OCI-LY3 (cell line): ENCODE measurements at regions not wholly inside any gene's neighbourhood (a gene's known extent, or its start where the extent isn't known, plus 50 kb on each side); places are given as distances from the start of the nearest gene placed in this dataset.

Experiments used
- H2AFZ ChIP-seq: fragments of 200-600, 300-600 bp; shearing (Covaris generic); 2 replicates; pipeline ENCODE4 v1.6.0; 2014; ENCODE audit warnings: antibody characterized with exemption, low read depth, low read length
- H3K27ac ChIP-seq: fragments of 200-600, 300-600 bp; sonication (generic); 2 replicates; pipeline ENCODE4 v1.5.1; 2014; ENCODE audit warnings: mild to moderate bottlenecking, low read length, moderate library complexity, mixed read lengths
- H3K27me3 ChIP-seq: fragments of 200-600, 300-600 bp; sonication (generic); 2 replicates; pipeline ENCODE4 v1.6.1; 2014; ENCODE audit warnings: low read depth, low read length, mixed read lengths
- H3K36me3 ChIP-seq: fragments of 200-600, 300-600 bp; sonication (generic); replicated peaks from 2 replicates; pipeline ENCODE3; 2014; ENCODE audit warnings: low read depth, low read length, mixed read lengths
- H3K4me1 ChIP-seq: fragments of 300-600, 200-600 bp; sonication (generic); 2 replicates; pipeline ENCODE4 v1.6.1; 2014; ENCODE audit warnings: low read length, mixed read lengths
- H3K4me2 ChIP-seq: fragments of 200-600, 300-600 bp; sonication (generic); 2 replicates; pipeline ENCODE4 v1.6.1; 2014; ENCODE audit warnings: low read length, mixed read lengths
- H3K4me3 ChIP-seq: fragments of 300-600, 200-600 bp; sonication (generic); 2 replicates; pipeline ENCODE4 v1.5.1; 2014; ENCODE audit warnings: antibody characterized with exemption, mild to moderate bottlenecking, low read length, moderate library complexity
- H3K79me2 ChIP-seq: fragments of 300-600, 200-600 bp; shearing (Covaris generic); 2 replicates; pipeline ENCODE4 v1.6.1; 2014; ENCODE audit warnings: mild to moderate bottlenecking, low read length, mixed read lengths
- H3K9ac ChIP-seq: fragments of 300-600, 200-600 bp; shearing (Covaris generic); 2 replicates; pipeline ENCODE4 v1.6.0; 2014; ENCODE audit warnings: mild to moderate bottlenecking, low read length, moderate library complexity
- H3K9me3 ChIP-seq: fragments of 200-600, 300-600 bp; shearing (Covaris generic); 2 replicates; pipeline ENCODE4 v1.6.1; 2014; ENCODE audit warnings: low read length, mixed read lengths; ENCODE audit not compliant: insufficient read depth
- H4K20me1 ChIP-seq: fragments of 200-600, 300-600 bp; sonication (generic); 2 replicates; pipeline ENCODE4 v1.6.1; 2016; ENCODE audit warnings: low read length, mixed read lengths; ENCODE audit not compliant: insufficient read depth
- CTCF ChIP-seq: fragments of 200-600, 300-600 bp; sonication (generic); IDR thresholded peaks from 2 replicates; pipeline ENCODE4 v1.5.1; 2014; ENCODE audit warnings: antibody characterized with exemption, low read length, low read depth
- EZH2phosphoT487 ChIP-seq: fragments of 200-600 bp; shearing (Covaris generic); IDR thresholded peaks from 2 replicates; pipeline ENCODE4 v1.6.1; 2018; ENCODE audit warnings: antibody characterized with exemption, mixed run types, low read depth

DNA sequence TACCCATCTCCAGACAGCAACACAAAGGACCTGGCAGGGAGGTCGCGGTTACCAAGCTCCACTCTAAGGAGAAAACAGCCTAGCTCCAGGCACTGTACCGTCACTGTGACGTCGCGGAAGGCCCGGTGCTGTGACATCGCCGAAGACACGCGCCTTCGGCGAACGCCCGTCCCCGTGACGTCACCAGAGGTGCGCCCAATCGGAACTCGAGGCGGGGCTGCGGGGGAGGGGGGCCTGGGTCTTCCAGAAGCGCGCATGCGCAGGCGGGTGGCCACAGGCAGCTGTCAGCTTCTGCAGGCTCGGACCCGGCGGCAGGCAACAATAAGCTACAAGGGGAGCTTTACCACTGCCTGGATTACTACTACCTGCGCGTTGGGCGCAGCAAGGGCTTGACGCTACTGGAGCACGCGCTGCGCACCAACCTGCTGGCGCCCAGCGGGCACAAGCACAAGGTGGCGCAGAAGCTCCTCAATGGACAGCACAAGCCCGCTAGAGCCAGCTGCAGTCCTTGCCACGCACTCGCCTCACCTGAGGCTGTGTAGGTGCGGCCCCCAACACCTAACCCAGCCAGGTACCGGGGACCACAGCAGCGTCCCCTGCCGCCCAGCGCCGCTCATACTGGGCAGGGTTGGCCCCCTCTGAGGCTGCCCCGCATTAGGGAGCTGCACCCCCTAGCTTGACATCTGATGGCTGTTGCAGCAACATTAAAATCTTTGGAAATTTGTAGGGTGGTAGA lies 208.4 kb downstream of the TPST1 start:
- no peak overlapping the region for H3K9ac ChIP-seq
- no peak overlapping the region for H2AFZ ChIP-seq
- TF ChIP-seq EZH2phosphoT487 (no peak), CTCF (no peak)
- no peaks in the 10 kb centered on the region for H3K9me3 ChIP-seq
- no peak overlapping the region for H3K4me2 ChIP-seq
- no peak overlapping the region for H3K27ac ChIP-seq
- H4K20me1 ChIP-seq = no peaks in the 10 kb centered on the region
- H3K79me2 ChIP-seq = no peaks in the 10 kb centered on the region
- H3K27me3 ChIP-seq = no peaks in the 10 kb centered on the region
- H3K4me1 ChIP-seq = no peaks in the 10 kb centered on the region
- H3K4me3 ChIP-seq = no peak overlapping the region
- no peaks in the 10 kb centered on the region for H3K36me3 ChIP-seq

GRCh38 chr7:66415659-66416265 lies 210.6 kb downstream of the TPST1 start:
- Histone ChIP-seq H3K4me2 (no peak overlapping the region), H3K79me2 (no peaks in the 10 kb centered on the region), H3K9me3 (no peaks in the 10 kb centered on the region), H3K27ac (no peak overlapping the region), H3K27me3 (no peaks in the 10 kb centered on the region), H4K20me1 (no peaks in the 10 kb centered on the region), H3K36me3 (no peaks in the 10 kb centered on the region), H3K4me3 (no peak overlapping the region), H3K4me1 (no peaks in the 10 kb centered on the region), H3K9ac (no peak overlapping the region), H2AFZ (no peak overlapping the region)
- TF ChIP-seq CTCF (no peak), EZH2phosphoT487 (no peak)

DNA sequence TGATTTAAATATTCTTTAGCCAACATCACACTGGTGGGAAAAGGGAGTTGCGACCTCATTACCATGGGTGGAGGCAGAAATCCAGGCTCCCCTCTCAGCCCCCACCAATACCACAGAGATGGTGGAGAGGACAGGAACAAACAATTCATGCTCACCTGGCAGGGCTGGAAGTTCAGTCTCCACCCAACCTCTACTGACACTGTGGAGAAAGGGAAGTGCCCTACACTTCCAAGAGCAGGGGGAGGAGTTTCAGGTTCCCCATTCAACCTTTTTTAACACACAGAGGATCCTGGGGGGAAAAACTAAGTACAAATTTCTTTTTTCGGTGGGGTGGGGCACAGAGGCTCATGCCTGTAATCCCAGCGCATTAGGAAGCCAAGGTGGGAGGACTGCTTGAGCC lies 210.1 kb upstream of the KCTD7 start:
- Histone ChIP-seq H3K79me2 (no peaks in the 10 kb centered on the region), H3K4me3 (no peak overlapping the region), H3K4me1 (no peaks in the 10 kb centered on the region), H3K27ac (no peak overlapping the region), H3K4me2 (no peak overlapping the region), H3K36me3 (no peaks in the 10 kb centered on the region), H2AFZ (no peak overlapping the region), H3K9me3 (no peaks in the 10 kb centered on the region), H4K20me1 (no peaks in the 10 kb centered on the region), H3K9ac (no peak overlapping the region), H3K27me3 (no peaks in the 10 kb centered on the region)
- no peak for TF ChIP-seq EZH2phosphoT487
- no peak for TF ChIP-seq CTCF

GRCh38 chr7:66419210-66419609 lies 209.5 kb upstream of the KCTD7 start:
- Histone ChIP-seq H3K9ac (no peak overlapping the region), H3K36me3 (no peaks in the 10 kb centered on the region), H3K27ac (no peak overlapping the region), H3K4me3 (no peak overlapping the region), H3K9me3 (no peaks in the 10 kb centered on the region), H4K20me1 (no peaks in the 10 kb centered on the region), H3K4me1 (no peaks in the 10 kb centered on the region), H3K79me2 (no peaks in the 10 kb centered on the region), H2AFZ (no peak overlapping the region), H3K27me3 (no peaks in the 10 kb centered on the region), H3K4me2 (no peak overlapping the region)
- TF ChIP-seq EZH2phosphoT487 = no peak
- TF ChIP-seq CTCF = no peak
